ENCODE measurements at regions not wholly inside any gene's neighbourhood (a gene's known extent, or its start where the extent isn't known, plus 50 kb on each side); places are given as distances from the start of the nearest gene placed in this dataset.

DNA sequence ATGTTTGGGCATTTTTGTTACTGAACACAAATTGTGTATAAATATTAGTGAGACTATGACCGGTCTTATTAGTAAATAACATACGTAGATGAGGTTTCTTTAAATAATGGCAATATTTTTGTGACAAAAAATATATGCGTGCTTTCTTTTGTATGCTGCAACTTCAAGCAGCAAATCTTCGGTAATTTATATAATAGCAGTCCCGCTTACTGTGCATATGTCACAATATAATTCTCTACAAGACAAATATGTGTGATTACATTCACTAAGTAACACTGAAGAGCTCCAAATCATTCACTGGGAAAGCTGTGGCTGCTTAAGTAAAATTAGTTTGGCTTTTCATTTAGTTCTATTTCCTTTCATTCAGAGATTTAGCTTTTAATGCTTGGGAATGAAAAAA, 376.0 kb downstream of the CYLC2 start:
- POLR2A ChIA-PET = interaction anchor here (0.6 kb wide), 1 partner anchor 730 kb away, joined by 3 read pairs; no protein-coding TSS in a partner anchor
- no peaks in the 10 kb centered on the region for H3K9me1 ChIP-seq (ENCODE audit: control insufficient read depth, insufficient read depth, low read length)
- no peak overlapping the region for H3K4me2 ChIP-seq (ENCODE audit: insufficient read depth, low read length)
- peaks cover 2% of the 10 kb centered on the region; the same call in 1 of the 2 replicates for H3K9me3 ChIP-seq (replicated peaks; ENCODE audit: control insufficient read depth, insufficient read depth, low read depth, low read length)
- no peaks in the 10 kb centered on the region for H3K27me3 ChIP-seq (ENCODE audit: control insufficient read depth in 2 of 2, insufficient read depth in 2 of 2, low read length in 2 of 2)
- FAIRE-seq (no peak), ATAC-seq (no peak), DNase-seq (ENCODE audit: extremely low read depth in 1 of 4, low spot score in 3 of 4) (no peak)
- no peak overlapping the region for H3K4me3 ChIP-seq
- CTCF ChIA-PET (ENCODE audit: low intra/inter-chr PET ratio) = no interaction called here
- no peaks in the 10 kb centered on the region for H3K36me3 ChIP-seq (ENCODE audit: control insufficient read depth, insufficient read depth, low read length)
- H3K9ac ChIP-seq (ENCODE audit: insufficient read depth in 1 of 2, low read depth in 2 of 2, low read length in 2 of 2) = no peak overlapping the region
- in situ Hi-C loops (cut with MboI) = no loop called here
- intact Hi-C loops (cut with micrococcal nuclease) = no loop called here
- no peaks in the 10 kb centered on the region for H4K20me1 ChIP-seq (replicated peaks; ENCODE audit: control insufficient read depth, insufficient read depth, low read length)
- H3K27ac ChIP-seq (ENCODE audit: extremely low read depth, low read depth, low read length) = no peak overlapping the region
- H3K79me2 ChIP-seq (ENCODE audit: control insufficient read depth, insufficient read depth, low read length) = no peaks in the 10 kb centered on the region
- no peaks in the 10 kb centered on the region for H3K4me1 ChIP-seq (replicated peaks in 1 of 2; ENCODE audit: control insufficient read depth in 2 of 2, insufficient read depth in 2 of 2, low read length in 2 of 2)
- no TSS peak for BruUV-seq (replicated peaks)
- TF ChIP-seq MYBL2 (IDR thresholded peaks at IDR 0.05; ENCODE audit: low read depth) = no peak
- no peak for TF ChIP-seq MYBL2 (CRISPR knock-in tag; IDR thresholded peaks at IDR 0.05; ENCODE audit: borderline replicate concordance)
- TF ChIP-seq IRF1 (CRISPR knock-in tag; IDR thresholded peaks at IDR 0.05; ENCODE audit: borderline replicate concordance) = no peak
- TF ChIP-seq EZH2 (IDR thresholded peaks at IDR 0.05; ENCODE audit: borderline replicate concordance, low read depth, low read length) = no peak
- TF ChIP-seq THRAP3 (IDR thresholded peaks at IDR 0.05; ENCODE audit: borderline replicate concordance) = no peak
- no peak for TF ChIP-seq FOXJ3 (CRISPR knock-in tag; IDR thresholded peaks at IDR 0.05)
- TF ChIP-seq GTF2F1 (IDR thresholded peaks at IDR 0.05; ENCODE audit: low read depth, low read length) = no peak
- no peak for TF ChIP-seq STAT5A (IDR thresholded peaks at IDR 0.05; ENCODE audit: borderline replicate concordance, low read length)
- no peak for TF ChIP-seq ZNF12 (CRISPR knock-in tag; IDR thresholded peaks at IDR 0.05)
- no peak for TF ChIP-seq PHF20 (IDR thresholded peaks at IDR 0.05; ENCODE audit: partially characterized antibody)
- no peak for TF ChIP-seq CHD4 (IDR thresholded peaks at IDR 0.05; ENCODE audit: insufficient read depth, insufficient replicate concordance, low read depth, low read length, poor library complexity, severe bottlenecking)
- no peak for TF ChIP-seq GTF2A2 (tag; IDR thresholded peaks at IDR 0.05)
- TF ChIP-seq, protein P1, sequence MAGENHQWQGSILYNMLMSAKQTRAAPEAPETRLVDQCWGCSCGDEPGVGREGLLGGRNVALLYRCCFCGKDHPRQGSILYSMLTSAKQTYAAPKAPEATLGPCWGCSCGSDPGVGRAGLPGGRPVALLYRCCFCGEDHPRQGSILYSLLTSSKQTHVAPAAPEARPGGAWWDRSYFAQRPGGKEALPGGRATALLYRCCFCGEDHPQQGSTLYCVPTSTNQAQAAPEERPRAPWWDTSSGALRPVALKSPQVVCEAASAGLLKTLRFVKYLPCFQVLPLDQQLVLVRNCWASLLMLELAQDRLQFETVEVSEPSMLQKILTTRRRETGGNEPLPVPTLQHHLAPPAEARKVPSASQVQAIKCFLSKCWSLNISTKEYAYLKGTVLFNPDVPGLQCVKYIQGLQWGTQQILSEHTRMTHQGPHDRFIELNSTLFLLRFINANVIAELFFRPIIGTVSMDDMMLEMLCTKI (IDR thresholded peaks at IDR 0.05; ENCODE audit: partially characterized antibody) = no peak
- TF ChIP-seq KLF6 (CRISPR knock-in tag; IDR thresholded peaks at IDR 0.05; ENCODE audit: borderline replicate concordance) = no peak
- H2AFZ ChIP-seq (ENCODE audit: low read depth, low read length) = no peak overlapping the region
- 9% methylated on average over 5 of the region's 5 CpGs for WGBS (ENCODE audit: insufficient coverage, low coverage, missing lambda C conversion rate)
